DLD1 (cell line): ENCODE measurements at regions not wholly inside any gene's neighbourhood (a gene's known extent, or its start where the extent isn't known, plus 50 kb on each side); places are given as distances from the start of the nearest gene placed in this dataset.
"Not testable (repeated sequence)": the region's sequence is repeated elsewhere in the genome, so short reads cannot be mapped to it uniquely, and the experiment has no call there.

Source experiments
- in situ Hi-C: cut with HindIII; loops from 2 replicates; pipeline ENCODE4 v1.10.0; 2017; ENCODE audit warnings: low sequenced_read_pairs

GRCh38 chr6:155829646-155830045, 374.0 kb upstream of the NOX3 start:
- in situ Hi-C loops = no loop called here

- in situ Hi-C loops = no loop called here
Observed at GRCh38 chr6:155828989-155829388, 373.4 kb upstream of the NOX3 start.

- in situ Hi-C loops = no loop called here
Observed at GRCh38 chr6:155818698-155819097, 363.1 kb upstream of the NOX3 start.

- in situ Hi-C loops = no loop called here
Observed at GRCh38 chr6:155813548-155813947, 357.9 kb upstream of the NOX3 start.

GRCh38 chr6:155807243-155807642, 351.6 kb upstream of the NOX3 start:
- in situ Hi-C loops = no loop called here

- in situ Hi-C loops = no loop called here
Observed at GRCh38 chr6:155801046-155801445, 345.4 kb upstream of the NOX3 start.

- in situ Hi-C loops = not testable (repeated sequence)
Observed at GRCh38 chr6:155798876-155799275, 343.2 kb upstream of the NOX3 start.

- in situ Hi-C loops = no loop called here
Observed at GRCh38 chr6:155795173-155795796, 339.6 kb upstream of the NOX3 start.

- in situ Hi-C loops = no loop called here
Observed at GRCh38 chr6:155791891-155792290, 336.3 kb upstream of the NOX3 start.

- in situ Hi-C loops = no loop called here
Observed at GRCh38 chr6:155791186-155791585, 335.5 kb upstream of the NOX3 start.

- in situ Hi-C loops = no loop called here
Observed at GRCh38 chr6:155787168-155787567, 331.5 kb upstream of the NOX3 start.

- in situ Hi-C loops = no loop called here
Observed at GRCh38 chr6:155786528-155786927, 330.9 kb upstream of the NOX3 start.

GRCh38 chr6:155782739-155783459, 327.3 kb upstream of the NOX3 start:
- in situ Hi-C loops = no loop called here

GRCh38 chr6:155782320-155782731, 326.7 kb upstream of the NOX3 start:
- in situ Hi-C loops = no loop called here

GRCh38 chr6:155779456-155779855, 323.8 kb upstream of the NOX3 start:
- in situ Hi-C loops = no loop called here

GRCh38 chr6:155778336-155778735, 322.7 kb upstream of the NOX3 start:
- in situ Hi-C loops = no loop called here

- in situ Hi-C loops = no loop called here
Observed at GRCh38 chr6:155771822-155772221, 316.2 kb upstream of the NOX3 start.

- in situ Hi-C loops = no loop called here
Observed at GRCh38 chr6:155770856-155771255, 315.2 kb upstream of the NOX3 start.

GRCh38 chr6:155770313-155770712, 314.7 kb upstream of the NOX3 start:
- in situ Hi-C loops = no loop called here

- in situ Hi-C loops = no loop called here
Observed at GRCh38 chr6:155765275-155766194, 309.9 kb upstream of the NOX3 start.

- in situ Hi-C loops = no loop called here
Observed at GRCh38 chr6:155762649-155763048, 307.0 kb upstream of the NOX3 start.

- in situ Hi-C loops = no loop called here
Observed at GRCh38 chr6:155755452-155755851, 299.8 kb upstream of the NOX3 start.
